Epithelial cell of prostate (primary cell): ENCODE measurements at regions not wholly inside any gene's neighbourhood (a gene's known extent, or its start where the extent isn't known, plus 50 kb on each side); places are given as distances from the start of the nearest gene placed in this dataset.

Experiments used
- DNase-seq: peaks from one replicate; pipeline ENCODE4 v3.0.0-alpha.2; 2011; ENCODE audit warnings: low read depth, low spot score
- H3K27ac ChIP-seq: fragments of 450-650 bp; 2 replicates; pipeline ENCODE4 v1.5.1; 2017; ENCODE audit warnings: mild to moderate bottlenecking

DNA sequence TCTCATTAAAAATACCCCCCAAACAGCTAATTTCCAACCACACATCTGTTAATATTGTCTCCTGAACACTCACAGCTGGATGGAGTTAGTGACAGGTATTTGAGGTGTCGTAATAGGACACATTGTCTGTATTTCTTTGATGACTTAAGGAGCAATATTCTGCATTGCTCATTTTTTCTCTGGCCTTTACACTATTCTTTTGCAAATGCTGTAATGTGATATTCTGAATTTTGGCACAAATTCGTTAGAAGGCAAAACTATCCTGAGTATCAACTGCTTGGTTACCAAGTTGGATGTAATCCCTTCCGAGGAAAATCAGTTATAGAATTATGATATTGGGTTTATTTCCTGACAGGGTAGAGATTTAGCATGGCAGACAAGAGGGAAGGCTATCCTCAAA is 1030.2 kb downstream of the MCTP2 start:
- no peak overlapping the region for H3K27ac ChIP-seq
- no peak for DNase-seq

DNA sequence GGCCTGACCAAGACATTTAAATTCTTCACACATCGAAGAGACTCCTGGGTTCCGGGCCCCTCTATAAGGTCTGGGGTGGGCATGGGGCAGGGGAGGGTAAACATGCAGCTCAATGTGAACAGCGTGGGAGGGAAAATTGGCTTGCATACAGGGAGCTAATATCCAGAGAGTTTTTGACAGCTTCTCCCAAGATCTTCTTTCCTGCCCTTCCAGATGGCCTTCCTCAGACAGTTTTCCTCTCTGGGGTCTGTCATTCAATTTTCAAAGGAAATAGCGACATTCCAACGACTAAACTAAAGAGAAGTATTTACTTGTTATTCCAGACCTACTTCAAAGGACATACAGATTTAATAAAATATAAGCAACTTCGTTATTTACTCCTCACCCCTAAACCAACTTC is 1030.6 kb downstream of the MCTP2 start:
- no peak overlapping the region for H3K27ac ChIP-seq
- no peak for DNase-seq

DNA sequence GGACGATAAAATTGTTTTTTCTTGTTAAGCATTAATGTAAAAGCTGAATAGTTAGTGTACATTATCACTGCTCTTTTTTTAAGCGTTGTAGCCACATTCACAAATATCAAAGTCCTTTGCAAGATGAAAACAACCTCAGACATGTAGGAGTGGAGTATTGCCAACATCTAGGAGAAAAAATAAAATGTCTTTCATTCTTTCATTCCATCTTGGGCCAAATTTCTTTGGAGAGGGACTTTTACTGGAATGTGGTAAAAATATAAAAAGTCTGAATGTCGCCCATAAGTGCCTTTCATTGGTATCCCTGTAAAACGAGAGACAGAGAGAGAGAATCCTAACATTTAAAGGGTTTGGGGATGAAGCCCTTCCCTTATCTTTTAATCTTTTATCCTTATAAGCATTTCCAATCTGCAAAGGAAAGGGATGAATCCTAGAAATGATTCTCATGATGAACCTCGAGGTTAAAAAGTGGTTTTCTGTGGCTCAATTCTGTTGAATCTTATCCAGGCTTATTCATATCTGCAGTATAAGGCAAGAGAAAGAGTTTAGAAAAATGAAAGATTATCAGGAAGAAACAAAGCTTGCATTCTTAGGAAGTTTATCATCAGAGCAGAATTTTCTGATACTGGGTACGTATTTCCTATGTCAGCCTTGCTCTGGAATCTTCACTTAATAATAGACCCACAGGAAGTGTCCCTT is 1031.7 kb downstream of the MCTP2 start:
- DNase-seq: no peak
- H3K27ac ChIP-seq: no peak overlapping the region

DNA sequence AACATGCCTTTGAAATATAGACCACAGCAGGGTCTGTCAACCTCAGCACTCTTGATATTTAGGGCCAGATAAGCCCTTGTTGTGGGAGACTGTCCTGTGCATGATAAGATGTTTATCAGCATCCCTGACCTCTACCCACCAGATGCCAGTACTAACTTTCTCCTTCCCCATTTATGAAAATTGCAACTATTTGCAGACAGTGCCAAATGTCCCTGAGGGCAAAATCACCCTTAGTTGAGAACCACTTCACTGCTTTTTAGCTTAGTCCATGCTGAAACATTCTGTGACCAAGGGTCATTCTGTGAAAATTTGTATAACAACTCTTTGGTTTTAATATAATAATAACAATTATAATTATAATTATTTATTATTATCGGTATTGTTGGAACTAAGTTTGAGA is 1032.4 kb downstream of the MCTP2 start:
- no peak for DNase-seq
- no peak overlapping the region for H3K27ac ChIP-seq

DNA sequence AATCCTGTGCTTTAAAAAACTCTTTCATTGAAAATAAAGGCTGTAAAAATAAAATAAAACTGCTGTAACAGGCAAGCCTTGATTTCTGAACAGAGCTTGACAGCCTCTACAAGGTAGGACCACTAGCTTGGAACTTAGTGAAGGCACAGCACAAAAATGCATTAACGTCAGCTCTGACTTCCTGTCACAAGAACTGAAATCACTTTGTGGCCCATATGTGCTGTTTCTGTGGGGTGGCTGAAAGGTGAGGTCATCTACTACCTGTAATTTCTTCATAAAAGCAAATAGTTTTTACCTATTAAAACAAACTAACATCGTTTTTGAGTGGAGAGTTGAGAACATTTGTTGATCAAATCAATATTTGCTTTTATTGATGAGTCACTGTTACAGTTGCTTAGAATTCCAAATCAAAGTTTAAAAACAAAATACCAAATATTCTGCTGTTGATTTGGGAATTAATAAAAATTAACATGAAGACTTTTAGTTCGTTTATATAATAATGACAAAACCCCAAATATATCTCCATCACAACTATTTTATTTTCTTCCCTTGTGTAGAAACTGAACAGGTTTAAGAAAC is 1034.1 kb downstream of the MCTP2 start:
- DNase-seq: no peak
- no peak overlapping the region for H3K27ac ChIP-seq

DNA sequence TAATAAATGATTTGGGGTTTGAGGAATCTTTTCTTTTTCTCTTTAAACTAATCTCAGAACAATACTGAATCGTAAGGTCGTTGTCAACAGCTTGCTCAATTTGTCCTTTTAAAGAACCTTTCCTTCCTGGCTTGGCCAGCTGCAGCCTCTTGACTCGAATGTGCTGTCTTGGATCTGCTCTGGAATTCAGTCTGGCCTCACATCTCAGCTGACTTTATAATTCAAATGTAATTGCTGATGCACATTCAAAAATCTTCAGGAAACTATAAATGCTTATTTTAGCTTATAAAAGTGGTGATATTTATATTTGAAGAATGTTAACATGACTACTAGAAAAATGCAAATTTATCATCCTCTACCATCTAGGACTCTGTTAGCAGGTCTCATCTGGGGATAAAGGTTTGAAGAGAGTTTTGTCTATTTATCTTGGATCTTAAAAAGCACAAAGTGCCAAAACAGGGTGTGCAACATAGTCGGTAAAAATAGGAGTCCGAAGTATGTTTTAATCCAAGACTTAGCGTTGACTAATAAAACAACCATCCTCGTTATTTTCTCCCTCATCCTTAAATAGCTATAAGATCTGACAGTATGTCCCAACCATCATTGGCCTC is 1035.2 kb downstream of the MCTP2 start:
- DNase-seq: no peak

DNA sequence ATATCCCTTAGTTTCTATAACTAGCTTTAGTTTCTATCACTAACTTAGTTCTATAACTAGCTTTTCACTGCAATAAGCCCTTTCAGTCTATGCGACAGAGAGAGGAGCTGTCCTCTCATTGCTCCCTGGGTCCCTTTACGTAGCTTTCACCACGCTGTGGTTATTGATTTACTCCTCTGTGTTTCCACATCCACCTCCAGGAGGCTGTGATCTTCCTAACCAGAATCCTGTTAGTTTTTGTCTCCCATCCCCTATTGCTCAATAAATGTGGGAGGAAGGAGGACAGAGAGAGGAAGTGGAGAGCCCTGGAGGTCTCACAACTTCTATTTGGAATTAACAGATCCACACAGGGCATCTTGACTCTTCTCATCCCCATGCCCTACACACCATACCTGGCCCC is 1036.1 kb downstream of the MCTP2 start:
- no peak overlapping the region for H3K27ac ChIP-seq
- no peak for DNase-seq

More for the DNA sequence above, 1035.2 kb downstream of the MCTP2 start:
- H3K27ac ChIP-seq: no peak overlapping the region

DNA sequence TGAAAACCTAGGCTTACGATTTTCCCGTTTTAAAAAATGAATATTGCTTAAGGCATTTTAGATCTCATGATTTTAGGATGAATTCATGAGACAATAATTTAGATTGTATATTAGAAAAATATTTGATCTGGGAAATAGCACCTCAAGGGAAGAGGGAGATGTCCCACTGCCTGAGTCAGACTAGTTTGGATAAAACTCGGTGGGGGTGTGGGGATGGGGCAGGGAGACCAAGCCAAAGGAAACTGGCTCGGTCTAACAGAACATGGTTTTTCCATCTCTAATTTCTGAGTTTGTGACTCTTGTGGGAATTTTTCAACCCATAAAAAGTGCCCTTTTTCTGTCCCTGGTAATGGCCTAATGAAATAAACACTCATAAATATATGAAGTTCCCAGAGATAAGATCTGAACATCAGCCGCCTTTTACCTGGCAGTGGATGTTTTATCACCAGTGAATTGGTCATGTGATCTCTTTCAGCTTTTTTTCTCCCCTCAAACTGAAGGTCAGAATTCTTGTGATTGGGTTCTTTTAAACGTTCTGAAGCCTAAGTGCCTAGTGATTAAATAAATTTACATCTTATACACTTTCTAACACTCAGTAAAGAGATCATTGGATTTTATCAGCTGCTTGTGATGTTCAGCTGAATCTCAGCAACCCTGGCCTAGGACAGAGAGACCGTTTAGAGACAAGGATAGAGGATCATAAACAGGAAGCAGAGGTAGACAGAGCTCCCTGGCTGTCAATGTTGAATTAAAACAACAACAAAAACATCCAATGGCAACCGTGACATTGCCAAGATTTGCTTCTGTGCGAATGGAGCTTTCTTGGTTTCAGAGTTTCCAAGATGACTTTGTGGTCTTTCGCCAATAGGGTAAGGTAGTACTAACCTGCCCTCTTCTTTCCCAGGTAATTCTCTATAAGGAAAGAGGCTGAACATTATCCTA is 1038.2 kb downstream of the MCTP2 start:
- DNase-seq: no peak

DNA sequence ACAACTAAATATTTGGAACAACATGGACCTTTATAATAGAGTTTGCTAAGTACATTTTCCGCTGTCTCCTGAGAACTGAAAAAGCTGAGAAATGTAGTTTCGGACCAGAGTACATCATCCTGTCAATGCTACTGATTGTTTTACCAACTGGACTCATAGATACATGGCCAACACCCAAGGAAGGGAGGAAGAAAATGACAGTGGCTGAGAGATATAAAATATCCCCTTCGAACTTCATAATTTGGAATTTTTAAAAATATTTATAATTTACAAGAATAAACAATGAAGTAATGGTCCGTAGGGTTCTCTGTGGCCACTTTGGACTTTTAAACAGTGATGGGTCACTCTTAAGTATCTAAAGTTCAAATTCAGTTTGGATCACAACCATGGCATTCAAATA is 1042.7 kb downstream of the MCTP2 start:
- no peak for DNase-seq
- H3K27ac ChIP-seq: no peak overlapping the region

More for the DNA sequence above, 1038.2 kb downstream of the MCTP2 start:
- H3K27ac ChIP-seq: no peak overlapping the region

DNA sequence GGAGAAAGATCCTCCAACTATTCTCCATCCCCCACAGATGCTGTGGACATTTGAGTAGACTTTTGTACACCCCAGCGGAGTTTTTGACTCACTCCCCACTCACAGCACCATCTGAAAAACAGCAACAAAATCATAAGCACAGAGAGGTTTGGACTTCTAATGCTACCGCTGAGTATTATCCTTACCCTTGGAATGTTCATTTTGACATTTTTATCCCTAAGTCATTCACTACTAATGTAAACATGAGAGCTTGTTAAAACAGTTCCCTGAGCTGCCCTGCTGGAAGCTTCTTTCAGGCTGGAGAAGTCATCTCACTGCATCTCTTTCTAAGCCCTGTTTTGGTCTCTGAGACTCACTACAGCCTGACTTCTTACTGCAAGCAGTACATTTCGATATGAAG is 1045.9 kb downstream of the MCTP2 start:
- no peak for DNase-seq
- H3K27ac ChIP-seq: no peak overlapping the region

DNA sequence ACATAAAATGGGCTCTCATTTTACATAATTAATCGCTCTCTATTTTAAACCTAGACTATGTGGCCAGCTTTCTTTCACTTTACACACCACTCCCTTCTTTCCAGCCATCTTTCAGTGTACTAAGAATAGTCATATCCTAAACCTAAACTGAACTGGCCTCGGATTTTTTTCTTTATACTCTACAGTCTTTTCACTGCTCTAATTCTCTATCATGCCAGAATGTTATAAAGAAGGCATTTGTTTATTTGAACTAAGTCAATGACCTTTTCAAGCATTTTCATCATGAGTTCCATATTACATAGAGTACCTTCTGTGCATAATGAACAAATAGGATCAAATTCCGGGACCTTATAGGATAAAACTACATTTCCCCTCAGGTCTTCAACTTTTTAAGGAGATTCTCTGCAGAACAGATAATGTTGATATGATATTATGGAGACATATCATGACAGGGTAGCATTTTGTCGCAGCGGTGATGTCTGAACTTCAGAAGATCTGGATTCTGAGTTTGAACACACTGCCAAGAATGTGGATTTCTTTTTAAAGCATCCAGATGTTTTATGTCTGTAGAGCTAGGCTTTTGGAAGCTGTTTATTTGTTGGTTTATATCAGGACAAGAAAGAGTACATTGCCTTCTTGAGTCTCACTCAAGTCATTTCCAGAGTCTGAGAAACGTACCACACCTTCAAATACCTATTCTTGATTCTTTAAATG is 1047.3 kb downstream of the MCTP2 start:
- H3K27ac ChIP-seq: no peak overlapping the region
- DNase-seq: no peak

DNA sequence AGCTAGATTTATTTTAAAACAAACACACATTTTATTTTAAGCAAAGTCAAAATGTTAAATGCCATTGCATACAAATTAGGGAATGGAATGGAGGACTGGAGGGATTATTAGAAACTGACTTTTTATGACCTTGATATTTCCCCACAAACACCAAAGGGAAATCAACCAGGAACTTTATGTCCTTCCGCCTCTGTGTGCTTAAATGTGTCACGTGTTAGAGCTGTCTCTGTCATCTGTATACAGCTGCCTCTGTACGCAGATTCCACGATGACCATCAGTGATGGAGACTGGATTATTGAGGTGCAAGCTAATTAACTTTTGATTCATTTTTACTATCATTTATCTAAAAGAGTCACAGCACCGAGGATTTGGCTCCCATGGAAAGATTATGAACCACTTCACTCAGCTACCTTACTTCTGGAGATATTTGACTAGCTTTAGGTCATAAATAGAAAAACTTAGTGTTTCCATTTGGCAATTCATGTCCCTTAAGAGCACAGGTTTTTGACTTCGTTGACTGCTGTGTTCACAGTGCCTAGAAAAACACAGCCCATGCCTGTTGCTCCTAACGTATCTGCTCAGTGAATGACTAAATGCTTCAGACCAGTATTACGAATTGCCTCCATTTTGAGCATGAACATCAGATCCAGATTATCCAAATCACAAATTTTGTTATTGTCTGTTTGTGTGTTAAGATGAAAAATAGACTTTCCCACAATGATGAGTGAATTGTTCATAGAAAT is 1048.1 kb downstream of the MCTP2 start:
- no peak for DNase-seq
- no peak overlapping the region for H3K27ac ChIP-seq

DNA sequence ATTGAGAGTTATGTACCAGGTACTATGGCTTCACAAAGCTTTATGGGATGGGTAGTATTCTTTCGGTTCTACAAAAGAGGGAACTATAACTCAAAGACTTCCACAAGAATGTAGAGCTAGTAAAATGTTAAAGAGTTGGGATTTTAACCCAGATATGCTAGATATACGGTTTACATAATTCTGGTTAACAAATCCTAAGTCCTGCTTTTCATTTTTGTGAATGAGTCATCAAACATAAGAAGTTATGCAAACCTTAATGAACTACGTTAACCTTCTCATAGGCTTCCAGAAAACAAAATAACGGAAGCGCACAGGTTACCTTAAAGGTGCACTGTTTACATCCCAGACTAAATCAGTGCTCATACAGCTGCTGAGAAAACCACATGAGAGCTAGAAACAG is 1049.3 kb downstream of the MCTP2 start:
- H3K27ac ChIP-seq: no peak overlapping the region
- DNase-seq: no peak

DNA sequence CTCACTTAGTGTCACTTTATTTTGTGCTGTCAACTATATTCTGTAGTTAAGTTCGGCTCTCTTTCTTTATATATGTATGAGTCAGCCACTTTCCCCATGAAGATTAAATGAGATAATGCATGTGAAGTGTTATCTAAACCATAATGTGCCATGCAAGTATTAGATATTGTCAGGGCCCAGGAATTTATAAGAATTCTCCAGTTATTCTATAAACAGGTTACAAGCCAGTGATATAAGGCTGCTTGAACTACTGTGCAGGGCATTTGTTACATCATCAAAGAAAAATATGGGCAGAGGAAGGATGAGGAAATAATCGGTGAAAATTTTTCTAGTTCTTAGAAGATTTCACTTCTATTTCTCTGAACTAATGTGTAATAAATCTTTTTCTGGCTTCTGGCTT is 1049.0 kb upstream of the NR2F2 start:
- no peak for DNase-seq
- H3K27ac ChIP-seq: no peak overlapping the region

DNA sequence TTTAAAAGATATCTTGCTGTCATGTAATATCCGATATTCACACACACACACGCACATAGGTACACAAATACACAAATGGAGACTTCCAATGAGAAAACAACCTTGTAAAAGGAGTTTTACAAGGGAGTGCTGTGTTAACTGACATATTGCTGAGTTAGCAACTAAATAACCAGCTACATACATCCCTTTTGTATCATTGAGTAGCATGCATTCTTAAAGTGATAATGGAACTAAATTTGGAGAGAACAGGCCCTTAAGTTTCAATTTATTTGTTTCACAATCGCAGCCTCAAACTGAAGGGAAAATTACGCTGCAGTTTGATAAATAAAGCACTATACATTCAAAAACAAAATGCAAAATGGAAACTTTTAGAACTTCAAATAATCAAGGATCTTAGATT is 1046.0 kb upstream of the NR2F2 start:
- DNase-seq: no peak
- no peak overlapping the region for H3K27ac ChIP-seq

DNA sequence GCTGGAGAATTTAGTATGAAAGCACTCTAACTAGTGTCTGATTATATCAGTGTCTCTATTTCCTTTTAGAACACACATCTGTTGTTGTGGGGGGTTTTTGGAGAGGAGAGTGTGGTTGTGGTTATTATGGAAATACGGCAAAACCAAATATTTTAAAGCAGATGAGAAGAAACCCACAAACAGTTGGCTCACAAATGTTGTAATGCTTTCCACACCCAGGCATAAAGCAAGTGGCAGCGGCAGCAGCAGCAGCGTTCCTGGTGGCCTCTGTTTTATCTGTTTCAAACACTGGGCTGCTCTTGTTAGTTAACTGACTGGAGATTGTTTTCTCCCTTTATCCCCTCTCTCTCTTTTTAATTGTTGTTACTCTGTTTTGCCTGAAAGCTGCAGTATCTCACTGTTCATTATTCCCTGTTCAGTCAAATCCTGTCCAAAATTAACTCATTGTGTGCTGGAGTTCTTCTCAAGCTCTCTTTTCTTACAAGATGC is 1045.5 kb upstream of the NR2F2 start:
- no peak for DNase-seq

DNA sequence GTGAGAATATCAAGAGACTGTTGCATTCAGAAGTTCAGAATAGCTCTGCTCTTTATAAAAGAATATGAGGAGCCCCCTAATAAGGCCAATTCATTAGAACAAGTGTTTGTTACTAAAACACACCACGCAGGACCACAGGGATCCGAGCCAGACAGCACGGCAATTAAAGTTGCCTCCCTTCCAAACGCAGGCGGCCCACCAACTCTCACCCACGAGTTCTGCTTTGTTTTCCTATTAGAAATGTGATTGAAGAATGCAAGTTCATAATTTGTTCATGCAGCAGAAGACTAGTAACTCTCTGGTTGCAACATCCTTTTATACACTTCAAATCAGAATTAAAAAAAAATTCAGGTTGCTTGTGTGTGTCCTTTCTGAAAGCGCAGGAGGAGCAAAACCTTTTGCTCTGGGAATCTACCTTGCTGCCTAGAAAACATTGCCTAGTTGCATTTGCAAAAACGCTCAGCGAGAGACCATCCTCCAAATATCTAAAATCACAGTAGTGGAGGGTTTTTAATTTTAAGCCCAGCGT is 1044.1 kb upstream of the NR2F2 start:
- H3K27ac ChIP-seq: no peak overlapping the region
- no peak for DNase-seq

More for the DNA sequence above, 1045.5 kb upstream of the NR2F2 start:
- H3K27ac ChIP-seq: no peak overlapping the region

DNA sequence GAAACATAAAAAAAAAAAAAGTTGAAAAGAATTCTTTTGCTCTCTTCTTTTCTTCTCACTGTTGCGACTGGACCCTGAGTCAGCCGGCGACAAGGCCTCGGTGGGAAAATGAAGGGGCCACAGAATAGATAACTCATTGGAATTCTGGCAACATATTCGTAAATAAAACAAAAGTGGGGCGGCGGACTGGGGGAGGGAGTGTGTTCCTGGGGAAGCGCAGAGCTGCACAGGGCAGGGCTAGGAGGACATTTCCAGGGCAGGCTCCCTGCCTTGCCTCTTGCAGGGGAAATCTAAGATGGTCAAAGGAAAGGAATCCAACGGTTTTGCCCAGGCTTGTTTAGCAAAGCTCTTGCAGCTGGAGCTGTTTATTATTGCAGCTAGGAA is 1042.8 kb upstream of the NR2F2 start:
- H3K27ac ChIP-seq: no peak overlapping the region
- DNase-seq: no peak

DNA sequence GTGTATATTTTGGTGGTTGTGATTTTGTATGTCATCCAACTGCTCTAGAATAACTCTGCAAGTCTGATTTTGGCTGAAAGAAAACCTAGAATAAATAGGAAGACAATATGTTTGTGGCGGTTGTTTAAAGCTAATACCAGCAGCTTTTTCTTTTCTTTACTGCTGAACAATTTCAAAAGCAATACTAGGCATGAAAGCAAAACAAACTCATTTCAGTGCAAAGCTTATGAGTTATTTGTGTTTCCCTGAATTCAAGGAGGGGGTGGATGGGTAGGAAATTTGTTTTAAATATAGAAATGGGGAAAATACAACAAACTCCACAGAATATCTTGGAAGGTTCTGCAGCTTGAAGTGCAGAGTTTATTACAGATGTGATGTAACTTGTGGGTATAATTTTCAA is 1041.9 kb upstream of the NR2F2 start:
- no peak for DNase-seq
- H3K27ac ChIP-seq: no peak overlapping the region
